ENCODE measurements at regions not wholly inside any gene's neighbourhood (a gene's known extent, or its start where the extent isn't known, plus 50 kb on each side); places are given as distances from the start of the nearest gene placed in this dataset.

DNA sequence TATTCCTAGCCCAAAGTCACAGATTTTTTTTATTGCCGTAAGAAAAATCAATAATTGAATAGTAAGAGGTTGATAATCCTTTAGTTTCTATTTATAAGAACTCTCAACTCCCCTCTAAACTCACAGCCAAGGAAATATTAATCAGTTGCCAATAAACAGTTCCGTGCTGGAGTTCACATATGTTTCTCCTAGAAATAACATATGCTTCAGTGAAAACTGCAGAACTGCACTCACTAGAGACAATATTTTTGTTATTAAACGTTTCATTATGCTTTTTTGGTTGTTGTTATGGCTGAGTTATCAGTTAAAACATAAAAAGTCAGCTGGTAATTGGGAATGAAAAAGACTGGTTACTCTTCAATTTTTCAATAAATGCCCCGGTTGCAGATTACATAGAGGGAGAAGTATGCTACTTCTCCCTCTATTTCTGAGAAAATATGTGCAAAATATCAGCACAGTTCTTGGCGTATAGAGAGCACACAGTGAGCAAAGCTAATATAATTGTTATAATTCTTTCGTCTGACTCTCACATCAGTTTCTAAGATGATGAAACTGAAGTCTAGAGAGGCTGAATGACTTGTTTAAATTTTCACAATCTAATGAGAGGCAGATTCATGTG is 781.2 kb upstream of the GRM7 start:
- intact Hi-C loops (cut with DNase I): no loop called here
- Histone ChIP-seq H3K9me3 (no peaks in the 10 kb centered on the region), H3K36me3 (no peaks in the 10 kb centered on the region), H3K27ac (replicated peaks in 1 of 4) (no peak overlapping the region), H3K4me1 (no peaks in the 10 kb centered on the region), H3K4me3 (no peak overlapping the region), H3K27me3 (no peaks in the 10 kb centered on the region)
- no peak for DNase-seq (ENCODE audit: extremely low spot score)
- 44% methylated on average over 6 of the region's 6 CpGs for WGBS
- TF ChIP-seq POLR2AphosphoS5 (IDR thresholded peaks at IDR 0.05) (no peak), EP300 (IDR thresholded peaks at IDR 0.05) (no peak), POLR2A (IDR thresholded peaks at IDR 0.05; ENCODE audit: low read depth) (no peak)
- TF ChIP-seq, protein P1, sequence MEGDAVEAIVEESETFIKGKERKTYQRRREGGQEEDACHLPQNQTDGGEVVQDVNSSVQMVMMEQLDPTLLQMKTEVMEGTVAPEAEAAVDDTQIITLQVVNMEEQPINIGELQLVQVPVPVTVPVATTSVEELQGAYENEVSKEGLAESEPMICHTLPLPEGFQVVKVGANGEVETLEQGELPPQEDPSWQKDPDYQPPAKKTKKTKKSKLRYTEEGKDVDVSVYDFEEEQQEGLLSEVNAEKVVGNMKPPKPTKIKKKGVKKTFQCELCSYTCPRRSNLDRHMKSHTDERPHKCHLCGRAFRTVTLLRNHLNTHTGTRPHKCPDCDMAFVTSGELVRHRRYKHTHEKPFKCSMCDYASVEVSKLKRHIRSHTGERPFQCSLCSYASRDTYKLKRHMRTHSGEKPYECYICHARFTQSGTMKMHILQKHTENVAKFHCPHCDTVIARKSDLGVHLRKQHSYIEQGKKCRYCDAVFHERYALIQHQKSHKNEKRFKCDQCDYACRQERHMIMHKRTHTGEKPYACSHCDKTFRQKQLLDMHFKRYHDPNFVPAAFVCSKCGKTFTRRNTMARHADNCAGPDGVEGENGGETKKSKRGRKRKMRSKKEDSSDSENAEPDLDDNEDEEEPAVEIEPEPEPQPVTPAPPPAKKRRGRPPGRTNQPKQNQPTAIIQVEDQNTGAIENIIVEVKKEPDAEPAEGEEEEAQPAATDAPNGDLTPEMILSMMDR (IDR thresholded peaks at IDR 0.05): no peak

DNA sequence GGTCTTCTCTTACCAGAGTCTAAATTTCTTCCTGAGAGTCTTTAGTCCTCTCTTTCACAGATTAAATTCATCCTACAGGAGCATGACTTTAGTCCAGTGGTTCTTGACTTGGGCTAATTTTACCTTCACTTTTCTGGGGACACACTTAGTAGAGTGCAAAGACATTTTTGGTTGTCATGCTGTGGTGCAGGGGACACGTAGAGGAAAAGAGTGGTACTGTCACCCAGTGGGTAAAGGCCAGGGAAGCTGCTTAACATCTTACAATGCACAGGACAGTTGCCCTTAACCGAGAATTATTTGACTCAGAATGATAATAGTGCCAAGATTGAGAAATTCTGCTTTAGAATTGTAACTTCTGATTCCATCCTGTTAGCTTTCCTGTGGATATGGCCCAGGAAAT is 772.5 kb upstream of the GRM7 start:
- no peaks in the 10 kb centered on the region for H3K36me3 ChIP-seq
- no peaks in the 10 kb centered on the region for H3K27me3 ChIP-seq
- no peaks in the 10 kb centered on the region for H3K4me1 ChIP-seq
- TF ChIP-seq EP300 (IDR thresholded peaks at IDR 0.05) (no peak), POLR2A (IDR thresholded peaks at IDR 0.05; ENCODE audit: low read depth) (no peak), POLR2AphosphoS5 (IDR thresholded peaks at IDR 0.05) (no peak)
- TF ChIP-seq, protein P1 (IDR thresholded peaks at IDR 0.05): no peak
- WGBS: 62% methylated on average over 2 of the region's 2 CpGs
- intact Hi-C loops (cut with DNase I): no loop called here
- DNase-seq (ENCODE audit: extremely low spot score): no peak
- H3K4me3 ChIP-seq: no peak overlapping the region
- no peaks in the 10 kb centered on the region for H3K9me3 ChIP-seq
- no peak overlapping the region for H3K27ac ChIP-seq (replicated peaks in 1 of 4)

DNA sequence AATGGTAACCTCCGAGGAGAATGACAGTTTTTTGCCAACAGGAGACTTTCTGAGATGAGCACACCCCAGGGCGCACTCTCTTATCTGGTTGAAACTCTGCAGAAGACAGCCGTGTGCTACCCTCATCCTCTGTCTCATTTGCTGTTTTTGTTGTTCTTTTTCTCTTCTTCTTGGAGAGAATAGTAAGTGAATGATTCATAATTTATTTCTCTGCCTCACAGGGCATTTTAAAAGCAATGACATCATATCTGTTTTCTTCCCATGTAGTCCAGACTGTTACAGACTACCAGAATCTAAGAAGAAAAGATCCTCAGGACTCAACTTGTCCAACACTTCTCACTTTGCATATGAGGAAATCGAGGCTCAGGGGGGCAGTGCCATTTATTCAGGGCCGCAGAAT is 771.1 kb upstream of the GRM7 start:
- Histone ChIP-seq H3K36me3 (no peaks in the 10 kb centered on the region), H3K27ac (replicated peaks in 1 of 4) (no peak overlapping the region), H3K4me3 (no peak overlapping the region), H3K27me3 (no peaks in the 10 kb centered on the region), H3K4me1 (no peaks in the 10 kb centered on the region), H3K9me3 (no peaks in the 10 kb centered on the region)
- no peak for DNase-seq (ENCODE audit: extremely low spot score)
- WGBS: 69% methylated on average over 5 of the region's 5 CpGs
- intact Hi-C loops (cut with DNase I): no loop called here
- TF ChIP-seq POLR2AphosphoS5 (IDR thresholded peaks at IDR 0.05) (no peak), EP300 (IDR thresholded peaks at IDR 0.05) (no peak), POLR2A (IDR thresholded peaks at IDR 0.05; ENCODE audit: low read depth) (no peak)
- TF ChIP-seq, protein P1 (IDR thresholded peaks at IDR 0.05): no peak

DNA sequence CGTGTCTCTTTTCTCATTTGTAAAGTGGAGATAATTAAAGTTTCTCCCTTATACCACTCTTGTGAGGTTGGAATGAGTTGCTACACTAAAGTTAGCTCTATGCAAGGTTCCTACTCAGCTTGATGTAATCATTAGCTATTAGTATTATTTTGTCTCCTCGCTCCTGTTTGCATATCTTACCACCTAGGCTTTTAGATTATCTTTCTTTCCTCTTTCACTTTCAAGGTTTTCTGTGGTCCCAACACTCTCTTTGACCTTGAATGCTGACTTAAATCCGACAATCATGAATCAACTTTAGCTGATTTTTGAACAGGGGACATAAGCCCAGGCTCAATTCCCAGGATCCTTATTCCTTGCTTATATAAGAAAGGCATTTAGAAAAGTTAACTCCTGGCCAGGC is 769.7 kb upstream of the GRM7 start:
- Histone ChIP-seq H3K4me1 (no peaks in the 10 kb centered on the region), H3K36me3 (no peaks in the 10 kb centered on the region), H3K4me3 (no peak overlapping the region), H3K27ac (replicated peaks in 1 of 4) (no peak overlapping the region), H3K27me3 (no peaks in the 10 kb centered on the region), H3K9me3 (no peaks in the 10 kb centered on the region)
- DNase-seq (ENCODE audit: extremely low spot score): no peak
- intact Hi-C loops (cut with DNase I): no loop called here
- WGBS: 97% methylated on average over 3 of the region's 3 CpGs
- TF ChIP-seq POLR2A (IDR thresholded peaks at IDR 0.05; ENCODE audit: low read depth) (no peak), EP300 (IDR thresholded peaks at IDR 0.05) (no peak), POLR2AphosphoS5 (IDR thresholded peaks at IDR 0.05) (no peak)
- TF ChIP-seq, protein P1 (IDR thresholded peaks at IDR 0.05): no peak

DNA sequence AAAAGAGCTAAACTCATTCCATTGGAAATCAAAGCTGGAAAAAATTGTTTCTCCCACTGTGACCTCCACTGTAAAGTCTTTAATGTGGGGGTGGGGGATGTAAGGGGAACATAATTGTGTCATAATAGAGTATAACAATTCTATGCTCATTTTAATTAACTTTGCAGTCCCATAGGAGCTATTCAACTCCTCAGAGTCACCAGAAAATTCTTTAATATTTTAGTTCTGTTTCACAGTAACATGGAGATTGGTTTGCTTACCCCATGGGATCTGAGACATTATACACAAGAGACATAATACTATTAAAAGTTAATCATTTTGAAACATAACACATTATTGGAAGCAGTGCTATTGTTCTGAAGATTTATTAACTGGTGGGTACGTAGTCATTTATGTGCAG is 765.9 kb upstream of the GRM7 start:
- TF ChIP-seq, protein P1 (IDR thresholded peaks at IDR 0.05): no peak
- TF ChIP-seq EP300 (IDR thresholded peaks at IDR 0.05) (no peak), POLR2A (IDR thresholded peaks at IDR 0.05; ENCODE audit: low read depth) (no peak)
- H3K4me1 ChIP-seq: no peaks in the 10 kb centered on the region
- H3K27ac ChIP-seq (replicated peaks in 1 of 4): no peak overlapping the region
- intact Hi-C loops (cut with DNase I): no loop called here
- no peaks in the 10 kb centered on the region for H3K36me3 ChIP-seq
- H3K27me3 ChIP-seq: no peaks in the 10 kb centered on the region
- no peak for DNase-seq (ENCODE audit: extremely low spot score)
- no peaks in the 10 kb centered on the region for H3K9me3 ChIP-seq
- WGBS: 85% methylated on average over 1 of the region's 1 CpG
- H3K4me3 ChIP-seq: no peak overlapping the region
